ENCODE measurements at regions not wholly inside any gene's neighbourhood (a gene's known extent, or its start where the extent isn't known, plus 50 kb on each side); places are given as distances from the start of the nearest gene placed in this dataset.
"Not testable (repeated sequence)": the region's sequence is repeated elsewhere in the genome, so short reads cannot be mapped to it uniquely, and the experiment has no call there.

DNA sequence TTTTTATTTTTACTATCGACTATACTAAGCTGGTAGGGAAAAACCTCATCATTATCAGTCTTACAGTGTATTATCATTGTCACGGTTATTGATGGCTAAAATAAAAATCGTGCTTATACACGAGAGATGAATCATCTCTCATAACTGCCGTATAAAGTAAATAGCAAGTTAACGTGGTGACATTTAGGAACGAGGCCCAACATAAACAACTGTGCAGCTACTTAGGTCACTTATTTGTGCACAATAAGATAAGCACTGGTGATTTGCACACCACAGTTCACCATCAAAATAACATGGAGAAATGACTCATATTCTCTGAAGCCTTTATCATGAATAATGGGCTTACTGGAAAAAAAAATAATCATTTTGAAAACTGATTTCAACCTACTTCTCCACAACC is 482.0 kb upstream of the TENM3 start:
- DNase-seq = no peak

DNA sequence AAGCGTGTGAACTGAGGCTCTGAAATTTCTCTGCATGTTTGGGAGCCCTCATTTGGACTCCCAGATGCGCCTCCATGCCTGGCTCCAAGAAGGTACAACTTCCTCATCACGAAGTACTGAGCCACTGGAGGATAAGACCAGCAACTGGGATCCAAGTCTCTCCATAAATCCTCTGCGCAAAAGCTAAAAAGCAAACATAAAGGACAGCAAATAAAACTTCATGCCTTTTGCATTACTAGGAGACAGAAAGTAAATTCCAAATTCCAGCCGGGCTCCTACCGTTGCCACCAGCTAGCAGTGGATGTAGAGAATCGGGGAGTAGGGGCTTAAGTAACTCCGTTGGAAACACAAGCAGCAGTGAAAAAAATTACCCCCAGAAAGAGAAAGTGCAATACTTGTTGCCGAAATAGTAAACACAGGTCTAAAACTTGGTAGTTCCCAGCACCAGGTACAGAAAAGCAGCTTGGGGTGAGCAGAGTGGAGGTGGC is 477.1 kb upstream of the TENM3 start:
- DNase-seq = no peak

DNA sequence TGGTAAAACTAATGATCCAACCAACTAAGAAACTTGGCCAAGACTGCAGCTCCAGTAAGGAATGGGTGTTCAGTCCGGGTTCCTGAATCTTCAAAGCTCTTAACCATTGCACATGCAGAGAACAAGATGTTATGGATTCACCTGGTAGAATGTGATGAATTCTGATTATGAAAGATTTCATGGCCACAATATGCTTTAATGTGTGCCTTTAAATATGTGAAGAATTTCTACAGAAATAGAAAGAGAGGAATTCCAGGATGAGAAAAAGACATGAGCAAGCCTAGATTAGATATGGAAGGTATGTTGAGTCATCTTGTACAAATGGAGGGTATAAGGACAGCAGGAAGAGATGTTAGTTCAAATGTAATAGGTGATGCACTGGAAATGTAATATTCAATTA is 472.2 kb upstream of the TENM3 start:
- no peak for DNase-seq

DNA sequence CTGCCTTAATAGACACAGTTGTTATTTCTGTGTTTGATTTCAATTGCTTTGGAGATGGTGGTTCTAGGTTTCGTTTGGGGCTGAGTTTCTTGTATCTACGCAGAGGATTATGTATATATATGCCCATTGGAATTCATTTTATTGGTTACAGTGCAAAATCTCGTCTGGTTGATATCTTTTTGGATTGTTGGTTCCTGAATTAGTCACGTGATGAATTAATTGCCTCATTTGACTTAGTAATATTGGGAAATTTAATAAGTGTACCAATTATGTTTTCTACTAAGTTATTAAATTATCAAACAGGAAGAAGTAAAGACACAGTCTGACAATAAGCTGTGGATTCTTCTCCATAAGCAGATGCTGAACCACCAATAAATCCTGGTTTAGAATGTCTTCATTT is 467.9 kb upstream of the TENM3 start:
- DNase-seq = no peak

DNA sequence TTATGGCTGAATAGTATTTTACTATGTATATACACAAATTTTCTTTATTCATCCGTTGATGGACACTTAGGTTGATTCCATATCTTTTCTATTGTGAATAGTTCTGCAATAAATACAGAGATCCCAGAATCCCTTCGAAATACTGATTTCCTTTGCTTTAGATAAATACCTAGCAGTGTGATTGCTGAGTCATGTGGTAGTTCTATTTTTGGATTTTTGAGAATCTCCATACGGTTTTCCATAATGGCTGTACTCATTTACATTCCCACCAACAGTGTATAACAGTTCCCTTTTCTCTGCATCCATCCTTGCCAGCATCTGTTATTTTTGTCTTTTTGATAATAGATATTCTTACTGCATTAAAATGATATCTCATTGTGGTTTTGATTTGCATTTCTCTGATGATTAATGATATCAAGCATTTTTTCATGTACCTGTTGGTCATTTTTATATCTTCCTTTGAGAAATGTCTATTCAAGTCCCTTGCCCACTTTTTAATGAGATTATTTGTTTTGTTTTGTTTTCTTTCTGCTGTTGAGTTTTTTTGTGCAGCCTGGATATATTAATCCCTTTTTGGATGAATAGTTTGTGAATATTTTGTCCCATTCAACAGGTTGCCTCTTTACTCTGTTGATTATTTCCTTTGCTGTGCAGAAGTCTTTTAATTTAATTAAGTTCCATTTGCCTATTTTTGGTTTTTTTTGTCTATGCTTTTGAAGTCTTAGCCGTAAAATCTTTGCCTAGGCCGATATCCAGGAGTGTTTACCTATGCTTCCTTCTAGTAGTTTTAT is 466.7 kb upstream of the TENM3 start:
- DNase-seq = no peak

DNA sequence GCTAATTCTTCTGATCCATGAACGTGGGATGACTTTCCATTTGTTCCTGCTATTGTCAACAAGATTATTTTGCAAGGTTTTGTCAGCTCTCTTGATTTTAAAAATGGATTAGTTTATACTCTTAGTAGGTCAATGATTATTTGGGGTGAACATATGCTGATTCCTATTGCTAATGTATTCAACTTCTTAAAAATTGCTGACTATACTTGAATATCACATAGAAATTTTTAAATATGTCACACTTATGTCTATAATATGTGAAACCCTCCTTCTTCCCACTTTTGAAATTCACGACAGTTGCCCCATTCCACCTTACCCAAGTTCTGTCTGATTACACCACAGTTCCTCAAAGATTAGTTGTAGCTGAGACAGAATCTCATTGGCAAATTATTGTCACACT is 465.7 kb upstream of the TENM3 start:
- DNase-seq = no peak

DNA sequence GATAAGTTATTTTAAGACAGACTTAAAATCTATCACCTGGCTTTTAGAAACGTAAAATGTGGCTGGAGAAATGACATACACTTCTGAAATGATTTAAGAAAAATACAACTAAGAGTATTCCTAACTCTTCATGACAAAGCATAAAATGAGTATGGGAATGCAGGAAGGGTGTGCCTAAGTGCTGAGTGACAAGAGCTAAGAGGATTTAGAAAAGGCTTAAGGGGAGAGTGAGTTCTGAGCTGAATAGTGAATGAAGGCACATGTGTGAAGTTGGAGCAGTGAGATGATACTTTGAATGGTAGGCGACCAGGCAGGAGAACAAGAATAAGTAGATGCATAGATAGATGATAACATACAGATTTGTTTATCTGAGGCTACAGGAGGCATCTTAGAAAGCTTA is 458.3 kb upstream of the TENM3 start:
- no peak for DNase-seq

DNA sequence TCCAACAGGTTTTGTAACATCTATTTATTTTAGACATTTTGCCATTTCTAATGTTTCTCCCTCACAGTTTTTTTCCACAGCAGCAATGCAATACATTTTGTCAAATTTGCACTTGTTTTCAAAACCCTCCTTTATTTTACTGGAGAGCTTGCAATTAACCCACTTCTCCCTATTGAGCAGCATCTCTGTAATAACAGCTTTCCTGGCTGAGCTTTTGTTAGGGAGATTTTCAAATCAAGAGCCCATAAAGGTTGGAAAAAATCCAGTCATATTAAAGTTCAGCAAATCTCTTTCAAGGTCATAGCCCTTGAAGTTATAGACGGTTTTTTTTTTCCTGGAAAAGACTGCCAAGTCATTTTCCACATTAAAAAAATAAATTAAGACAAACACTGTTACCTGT is 450.6 kb upstream of the TENM3 start:
- DNase-seq = peak; percentile 64

DNA sequence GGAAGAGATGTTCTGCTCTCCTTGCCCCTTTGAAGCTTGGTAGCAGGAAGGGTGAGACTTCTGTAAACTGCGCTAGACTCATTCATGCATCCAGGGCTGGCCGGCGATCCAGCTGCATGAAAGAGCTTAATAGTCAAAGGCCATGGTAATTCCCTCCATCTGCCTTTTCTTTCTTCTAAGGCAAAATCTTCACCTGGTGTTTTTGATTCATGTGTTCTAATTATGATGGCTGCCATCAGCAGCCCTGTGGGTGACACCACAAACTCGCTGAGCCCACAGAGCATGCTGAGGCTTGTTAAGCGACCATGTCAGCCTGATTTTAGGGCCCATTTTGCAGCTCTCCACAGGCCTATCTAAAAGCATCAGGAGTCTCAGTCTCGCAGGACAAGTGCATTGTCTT is 450.1 kb upstream of the TENM3 start:
- DNase-seq = peak; percentile 64

DNA sequence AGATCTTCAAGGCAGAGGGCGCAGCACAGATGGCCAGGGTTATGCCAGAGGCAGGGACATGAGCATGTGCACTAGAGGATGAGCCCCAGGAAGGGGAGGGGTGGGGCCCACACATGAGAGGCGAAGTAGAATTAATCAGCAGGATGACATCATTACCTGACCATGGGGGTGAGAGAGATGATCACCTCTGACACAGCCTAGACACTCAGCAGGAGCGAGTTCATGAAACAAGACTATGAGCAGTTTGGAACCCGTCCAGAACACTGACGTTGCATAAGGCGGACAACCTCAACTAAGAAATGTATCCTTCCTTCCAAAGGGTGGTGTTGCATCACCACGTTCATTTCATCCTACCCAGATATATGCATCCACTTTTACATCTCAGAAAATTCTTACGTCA is 446.7 kb upstream of the TENM3 start:
- no peak for DNase-seq

DNA sequence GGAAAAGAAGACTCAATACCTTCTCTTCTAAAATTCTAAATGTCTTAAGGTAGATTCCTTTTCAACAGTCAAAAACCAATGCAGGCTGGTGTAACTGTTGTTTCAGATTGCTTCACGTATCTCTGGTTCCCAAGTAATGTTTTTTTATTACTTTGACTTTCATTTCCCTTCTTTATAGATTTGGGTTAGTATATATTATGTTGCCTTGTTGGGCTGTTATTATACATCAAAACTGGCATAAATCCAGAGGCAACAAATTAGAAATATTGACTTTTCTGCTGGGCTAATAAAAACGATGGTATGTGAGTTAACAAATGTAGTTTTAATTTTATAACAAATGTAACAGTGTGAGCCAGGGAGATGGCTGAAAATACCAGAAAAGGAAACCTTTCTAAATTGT is 444.7 kb upstream of the TENM3 start:
- no peak for DNase-seq

DNA sequence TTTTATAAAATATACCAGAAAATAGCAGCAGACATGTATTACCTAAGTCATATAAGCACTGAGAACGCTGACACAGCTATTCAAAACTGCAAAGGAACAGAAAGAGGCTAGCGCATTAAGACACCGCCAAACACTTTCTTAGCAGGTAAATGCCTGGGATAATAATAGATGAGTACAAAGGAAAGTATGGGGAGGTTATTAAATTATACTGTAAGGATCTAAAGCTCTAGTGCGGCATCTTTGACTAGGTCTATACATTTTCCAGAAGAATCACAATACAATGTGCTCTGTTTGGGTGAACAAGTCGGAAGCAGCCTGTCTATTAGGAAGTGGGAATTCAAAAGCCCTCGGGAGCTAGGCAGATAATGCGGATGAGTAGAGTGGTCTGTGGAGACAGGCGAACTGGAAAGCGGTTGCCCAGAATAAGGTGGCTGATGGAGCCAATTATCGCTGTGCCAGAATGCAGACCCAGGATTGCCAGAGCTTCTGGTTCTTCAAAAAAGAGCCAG is 443.6 kb upstream of the TENM3 start:
- no peak for DNase-seq

DNA sequence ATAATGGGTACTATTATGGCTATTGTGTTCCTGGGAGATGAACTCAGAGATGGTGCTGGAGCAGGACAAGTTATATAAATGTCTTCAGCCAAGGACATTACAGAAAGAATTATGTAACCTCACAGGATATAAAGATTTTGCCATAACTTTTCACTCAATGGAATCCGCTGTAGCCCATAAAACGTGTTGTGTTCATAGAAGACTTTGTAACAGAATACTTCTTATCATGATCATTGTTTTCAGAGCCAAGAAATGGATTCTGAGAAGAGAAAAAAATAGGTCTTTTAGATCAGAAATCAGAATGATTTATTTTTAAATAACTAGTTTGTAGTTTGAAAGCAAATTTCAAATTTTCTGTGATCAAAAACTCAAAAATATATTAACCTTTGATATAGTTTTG is 441.0 kb upstream of the TENM3 start:
- DNase-seq = no peak

DNA sequence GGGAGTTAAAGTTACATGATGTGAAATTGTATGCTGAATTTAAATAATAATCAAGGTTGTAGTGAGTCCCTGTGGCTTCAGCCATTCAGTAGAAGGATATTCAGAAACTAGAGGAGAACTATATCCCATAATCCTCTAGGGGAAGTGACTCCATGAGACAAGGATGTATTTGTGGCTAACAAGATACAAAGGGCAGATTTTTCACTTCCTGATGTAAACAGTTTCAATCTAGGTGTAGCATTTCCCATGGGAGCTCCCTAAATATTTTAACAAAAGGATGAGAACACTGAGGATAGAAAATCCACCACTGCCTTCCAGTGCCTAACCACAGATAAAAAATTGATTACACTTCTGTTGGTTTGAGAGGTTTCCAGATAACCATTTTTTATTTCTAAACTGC is 435.4 kb upstream of the TENM3 start:
- DNase-seq = no peak

DNA sequence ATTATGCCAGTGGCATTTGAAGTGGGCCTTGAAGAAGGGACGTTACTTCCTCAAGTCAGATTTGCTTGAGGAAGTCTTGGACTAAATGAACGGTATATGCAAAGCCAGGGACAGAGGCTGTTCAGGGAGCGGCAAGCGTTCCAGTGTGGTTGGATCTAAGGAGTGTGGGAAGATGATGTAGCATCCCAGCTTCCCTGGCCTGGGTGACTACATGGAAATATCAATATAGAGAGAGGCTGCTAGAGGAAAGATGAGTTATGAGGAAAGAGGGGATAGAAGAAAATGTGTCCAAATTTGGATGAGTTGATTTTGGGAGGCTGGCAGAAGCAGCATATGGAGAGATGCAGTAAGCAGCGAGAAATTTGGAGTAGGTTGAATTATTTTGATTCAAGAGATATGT is 432.5 kb upstream of the TENM3 start:
- DNase-seq = no peak

DNA sequence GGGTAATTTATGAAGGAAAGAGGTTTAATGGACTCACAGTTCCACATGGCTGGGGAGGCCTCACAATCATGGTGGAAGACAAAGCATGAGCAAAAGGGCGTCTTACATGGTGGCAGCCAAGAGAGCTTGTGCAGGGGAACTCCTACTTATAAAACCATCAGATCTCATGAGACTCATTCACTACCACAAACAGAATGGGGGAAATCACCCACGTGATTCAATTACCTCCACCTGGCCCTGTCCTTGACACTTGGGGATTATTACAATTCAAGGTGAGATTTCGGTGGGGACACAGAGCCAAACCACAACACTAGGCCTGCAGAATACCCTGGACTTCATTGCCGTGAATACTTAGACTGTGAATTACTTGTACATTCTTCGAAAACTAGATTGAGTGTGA is 431.7 kb upstream of the TENM3 start:
- DNase-seq = not testable (repeated sequence)

DNA sequence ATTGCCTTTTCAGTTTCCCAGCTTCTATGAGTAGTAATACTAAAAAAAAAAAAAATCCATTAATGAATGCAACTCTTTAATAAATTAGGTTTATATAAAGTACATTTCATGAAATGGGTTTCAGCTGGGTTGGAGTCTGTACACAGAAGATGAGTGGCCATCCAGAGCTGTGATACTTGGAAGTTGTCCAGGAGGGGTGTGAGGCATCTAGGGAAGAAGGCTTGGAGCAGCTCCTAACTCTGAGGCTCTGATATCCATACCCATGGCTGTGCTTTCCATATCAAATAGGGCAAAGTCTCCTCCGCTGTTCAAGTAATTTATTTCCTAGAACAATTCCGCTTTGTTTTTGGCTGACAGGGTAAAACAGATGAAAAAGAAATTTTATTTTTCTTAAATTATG is 423.3 kb upstream of the TENM3 start:
- no peak for DNase-seq

DNA sequence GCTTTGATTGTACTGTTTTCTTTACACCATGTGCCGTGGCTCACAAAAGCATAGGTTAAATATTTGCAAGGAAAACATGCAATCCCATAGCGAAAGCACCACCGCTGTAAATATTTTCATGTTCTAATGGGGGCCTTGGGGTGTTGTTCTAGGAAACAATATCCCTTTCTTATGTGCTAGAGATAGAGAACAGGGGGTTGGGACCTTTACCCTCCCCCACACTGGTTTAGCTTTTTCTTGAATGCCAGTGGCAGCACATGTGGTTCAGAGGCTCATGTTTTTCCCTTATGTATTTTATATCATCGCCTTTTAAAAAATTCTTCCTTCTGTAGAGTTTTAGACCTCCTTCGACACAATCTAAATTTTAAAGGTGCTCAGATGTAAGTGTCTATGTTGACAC is 422.6 kb upstream of the TENM3 start:
- DNase-seq = no peak

DNA sequence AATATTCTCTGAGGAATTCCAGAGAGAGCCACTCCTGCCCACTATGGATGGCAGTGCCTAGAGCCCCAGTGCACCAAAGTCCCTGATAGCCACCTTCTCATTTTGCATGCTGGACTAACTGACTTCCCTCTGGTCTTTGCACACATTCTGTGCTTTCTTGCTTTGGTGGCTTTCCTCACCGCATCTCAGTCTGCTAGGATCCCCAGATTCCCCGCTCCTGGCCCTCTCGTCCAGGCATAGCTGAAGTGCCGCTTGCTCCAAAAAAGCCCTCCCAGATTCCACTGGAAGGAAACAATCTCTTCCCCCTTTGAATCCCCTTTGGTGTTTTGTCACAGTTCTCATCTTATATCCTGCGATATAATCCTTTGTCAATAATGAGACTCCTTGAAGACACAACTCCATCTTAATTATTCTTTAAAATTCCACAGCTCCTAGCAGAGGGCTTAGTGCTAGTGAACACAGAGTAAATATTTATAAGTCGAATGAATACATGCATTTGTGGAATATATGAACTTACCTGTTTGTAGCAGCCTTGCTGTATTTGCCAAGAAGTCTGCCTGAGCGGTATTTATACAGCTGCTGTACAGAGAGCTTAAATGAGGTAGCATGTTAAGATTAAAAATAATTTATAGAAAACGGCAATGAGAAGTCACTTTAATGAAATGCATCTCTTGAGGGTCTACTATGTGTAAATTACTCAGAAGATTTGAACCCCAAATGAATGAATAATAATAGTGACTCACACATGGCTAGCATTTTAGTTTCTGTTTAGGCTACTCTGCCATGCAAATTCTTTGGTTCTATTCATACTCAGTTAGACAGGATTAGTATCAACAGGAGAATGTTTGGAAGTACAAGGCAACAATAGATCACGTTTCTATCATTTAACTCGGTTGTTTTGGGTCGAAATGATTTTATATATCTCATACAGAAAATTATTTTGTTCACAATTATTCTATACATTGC is 421.9 kb upstream of the TENM3 start:
- no peak for DNase-seq

DNA sequence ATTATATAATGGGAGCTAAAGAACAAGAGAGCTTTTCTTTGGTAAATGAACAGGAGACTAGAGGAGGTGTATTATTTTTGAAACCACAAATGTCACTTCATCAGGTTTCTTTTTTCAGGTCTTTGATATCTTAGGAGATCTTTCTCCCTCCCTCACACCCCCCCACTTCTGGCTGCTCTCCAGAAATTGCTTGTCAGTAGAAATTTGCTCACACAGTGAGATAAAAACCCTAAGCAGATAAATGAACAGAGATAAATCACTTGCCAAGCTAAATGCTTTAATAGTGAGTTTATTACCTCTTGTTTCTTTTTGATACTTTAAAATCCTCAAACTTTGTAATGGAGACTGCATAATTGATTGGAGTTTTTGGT is 421.2 kb upstream of the TENM3 start:
- DNase-seq = no peak

DNA sequence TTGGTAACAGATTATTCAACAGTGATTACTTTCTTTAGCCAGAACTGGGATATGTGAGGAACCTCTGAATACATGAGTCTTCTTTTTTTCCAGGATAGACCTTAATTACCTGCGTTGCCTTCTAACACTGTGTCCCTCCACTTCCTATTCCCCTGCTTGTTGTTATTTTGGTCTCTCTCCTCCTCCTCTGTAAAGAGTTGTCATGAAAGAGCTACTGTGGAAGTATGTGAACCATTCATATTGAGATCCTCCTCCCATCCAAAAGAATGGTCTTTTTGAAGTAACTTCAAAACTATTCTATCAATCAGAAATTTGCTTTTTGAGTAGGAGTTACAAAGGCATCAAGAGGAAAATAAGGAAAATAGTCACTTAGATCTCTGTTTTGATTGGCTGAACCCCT is 420.0 kb upstream of the TENM3 start:
- no peak for DNase-seq

DNA sequence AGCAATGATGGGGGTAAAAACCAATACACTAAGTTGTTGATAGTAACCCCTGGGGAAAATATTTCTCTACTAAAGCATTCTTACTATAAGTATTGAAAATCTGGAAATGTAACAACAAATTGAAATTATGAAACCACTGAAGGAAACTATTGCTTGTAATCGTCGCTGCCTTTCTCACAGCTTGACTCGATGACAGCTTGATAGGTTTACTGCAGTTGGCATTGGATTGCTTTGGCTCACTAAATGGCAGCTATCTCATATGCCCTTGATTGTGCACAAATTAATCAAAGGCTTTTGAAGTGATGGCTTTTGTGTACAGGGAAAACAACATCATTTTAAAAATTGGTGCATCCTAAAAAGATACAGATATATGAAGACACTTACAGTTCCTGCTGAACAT is 419.6 kb upstream of the TENM3 start:
- no peak for DNase-seq

DNA sequence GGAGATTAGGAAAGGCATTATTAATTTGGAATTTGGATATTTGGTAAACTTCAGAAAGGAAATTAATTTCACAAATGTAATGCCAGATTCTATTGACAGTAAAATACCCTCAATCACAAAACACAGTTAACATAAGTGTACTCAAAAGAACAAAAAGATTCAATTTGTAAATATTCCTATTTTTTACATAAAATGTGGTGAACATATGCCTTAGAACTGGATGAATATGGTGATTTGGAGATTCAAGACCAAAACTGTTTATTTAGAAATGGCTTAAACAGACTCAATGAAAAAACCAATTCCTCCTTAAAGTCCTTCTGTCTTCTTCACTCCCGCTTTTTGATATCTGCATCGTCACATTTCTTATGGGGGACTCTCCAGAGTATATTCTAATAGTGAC is 417.6 kb upstream of the TENM3 start:
- no peak for DNase-seq

DNA sequence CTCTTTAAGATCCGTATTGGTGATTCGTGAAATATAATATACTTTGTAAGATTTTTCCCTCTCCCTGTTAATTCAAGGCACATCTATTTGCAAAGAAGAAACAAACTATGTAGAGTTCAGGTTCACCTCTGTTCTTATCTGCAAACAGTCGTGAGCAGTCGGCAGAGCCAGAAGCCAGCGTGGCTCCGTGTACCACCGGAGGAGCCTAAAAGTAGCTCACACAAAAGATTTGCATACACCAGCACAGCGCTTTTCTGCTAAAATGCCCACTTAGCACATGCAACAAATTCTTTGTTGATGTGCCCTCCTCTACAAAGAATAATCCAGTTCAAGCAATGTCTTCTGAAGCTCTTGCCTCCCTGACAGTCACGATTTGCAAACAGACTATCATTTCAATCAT is 416.0 kb upstream of the TENM3 start:
- no peak for DNase-seq
